Neural crest cell (in vitro differentiated cells): ENCODE measurements at regions not wholly inside any gene's neighbourhood (a gene's known extent, or its start where the extent isn't known, plus 50 kb on each side); places are given as distances from the start of the nearest gene placed in this dataset.

Experiments used
- DNase-seq: peaks from one replicate; pipeline ENCODE4 v3.0.0; 2021; ENCODE audit warnings: low read depth, mixed read lengths, low spot score
- H3K27ac Mint-ChIP-seq: one replicate; pipeline ENCODE4 v1.8.0; 2021; ENCODE audit warnings: mild to moderate bottlenecking, mixed read lengths; ENCODE audit not compliant: unreplicated experiment
- H3K27me3 Mint-ChIP-seq: 2 replicates; pipeline ENCODE4 v1.8.0; 2021; ENCODE audit warnings: low read depth, mild to moderate bottlenecking, mixed read lengths
- H3K36me3 Mint-ChIP-seq: 2 replicates; pipeline ENCODE4 v1.8.0; 2021; ENCODE audit warnings: low read depth, mild to moderate bottlenecking, mixed read lengths
- H3K4me1 Mint-ChIP-seq: 2 replicates; pipeline ENCODE4 v1.8.0; 2021; ENCODE audit warnings: mixed read lengths
- H3K4me3 Mint-ChIP-seq: one replicate; pipeline ENCODE4 v1.8.0; 2021; ENCODE audit warnings: mild to moderate bottlenecking, mixed read lengths
- H3K9me3 Mint-ChIP-seq: 2 replicates; pipeline ENCODE4 v1.8.0; 2021; ENCODE audit warnings: mixed read lengths
- CTCF ChIP-seq: fragments of 200-600 bp; sonication (generic); conservative IDR thresholded peaks from 2 replicates; pipeline ENCODE4 v1.5.0; 2021; ENCODE audit warnings: antibody characterized with exemption, mild to moderate bottlenecking

- no peak for TF ChIP-seq CTCF
- Mint-ChIP-seq H3K9me3 (no peaks in the 10 kb centered on the region), H3K36me3 (no peaks in the 10 kb centered on the region), H3K4me3 (no peak overlapping the region), H3K4me1 (peaks cover 31% of the 10 kb centered on the region), H3K27ac (no peak overlapping the region), H3K27me3 (no peaks in the 10 kb centered on the region)
- no peak for DNase-seq
These were observed 536.0 kb downstream of the NPHP4 start for GRCh38 chr1:5456090-5456811.

- TF ChIP-seq CTCF: no peak
- no peak overlapping the region for H3K4me3 Mint-ChIP-seq
- peaks cover 31% of the 10 kb centered on the region for H3K4me1 Mint-ChIP-seq
- no peaks in the 10 kb centered on the region for H3K36me3 Mint-ChIP-seq
- H3K9me3 Mint-ChIP-seq: no peaks in the 10 kb centered on the region
- DNase-seq: no peak
- no peak overlapping the region for H3K27ac Mint-ChIP-seq
- no peaks in the 10 kb centered on the region for H3K27me3 Mint-ChIP-seq
These were observed 536.6 kb downstream of the NPHP4 start for GRCh38 chr1:5455651-5456050.

GRCh38 chr1:5455056-5455455, 537.2 kb downstream of the NPHP4 start:
- Mint-ChIP-seq H3K4me1 (peaks cover 28% of the 10 kb centered on the region), H3K27me3 (no peaks in the 10 kb centered on the region), H3K27ac (no peak overlapping the region), H3K9me3 (no peaks in the 10 kb centered on the region), H3K36me3 (no peaks in the 10 kb centered on the region), H3K4me3 (no peak overlapping the region)
- DNase-seq: no peak
- no peak for TF ChIP-seq CTCF

GRCh38 chr1:5453347-5453746, 538.9 kb downstream of the NPHP4 start:
- Mint-ChIP-seq H3K4me1 (peaks cover 22% of the 10 kb centered on the region), H3K36me3 (no peaks in the 10 kb centered on the region), H3K4me3 (no peak overlapping the region), H3K27ac (peak overlapping the region; percentile 1), H3K27me3 (no peaks in the 10 kb centered on the region), H3K9me3 (no peaks in the 10 kb centered on the region)
- DNase-seq: no peak
- TF ChIP-seq CTCF: no peak

- Mint-ChIP-seq H3K4me1 (peaks cover 29% of the 10 kb centered on the region), H3K36me3 (no peaks in the 10 kb centered on the region), H3K9me3 (no peaks in the 10 kb centered on the region), H3K27ac (no peak overlapping the region), H3K27me3 (no peaks in the 10 kb centered on the region), H3K4me3 (no peak overlapping the region)
- DNase-seq: no peak
- no peak for TF ChIP-seq CTCF
These were observed 540.6 kb downstream of the NPHP4 start for GRCh38 chr1:5451671-5452070.
